IMR-90 (cell line): ENCODE measurements at regions not wholly inside any gene's neighbourhood (a gene's known extent, or its start where the extent isn't known, plus 50 kb on each side); places are given as distances from the start of the nearest gene placed in this dataset.

Experiments used
- ATAC-seq: fragments of 200-7000 bp; cut with Tn5 transposase; 2 replicates; pipeline ENCODE4 v1.9.1; 2020; ENCODE audit warnings: low read depth, mild to moderate bottlenecking, moderate library complexity
- BruUV-seq: library from RNA; stranded (reverse); fragments of 400-500 nt; replicated peaks from 2 replicates; lab custom pipeline; 2021; lab: Mats Ljungman, UMichigan
- CTCF ChIA-PET: fragments of 300-600 bp; formaldehyde crosslinking; extraction: SDS; loops from one replicate; lab custom pipeline; 2021; ENCODE audit warnings: antibody characterized with exemption; lab: Yijun Ruan, JAX
- POLR2A ChIA-PET: fragments of 300-600 bp; sonication (Branson Sonifier 250); formaldehyde crosslinking; loops from one replicate; lab custom pipeline; 2022; ENCODE audit warnings: antibody characterized with exemption; ENCODE audit not compliant: unreplicated experiment; lab: Charles Lee
- DNase-seq: peaks from one replicate; pipeline ENCODE4 v3.0.0; 2013
- H2AFZ ChIP-seq: replicated peaks from 2 replicates; pipeline ENCODE3; 2013; ENCODE audit warnings: low read length, mild to moderate bottlenecking; ENCODE audit not compliant: poor library complexity
- H2AK5ac ChIP-seq: 2 replicates; pipeline ENCODE4 v1.6.1; 2013; ENCODE audit warnings: low read depth, low read length, inconsistent platforms
- H2AK9ac ChIP-seq: replicated peaks from 2 replicates; pipeline ENCODE3; 2013; ENCODE audit warnings: mild to moderate bottlenecking, low read depth, low read length, moderate library complexity; ENCODE audit not compliant: poor library complexity
- H2BK120ac ChIP-seq: 2 replicates; pipeline ENCODE4 v1.6.1; 2013; ENCODE audit warnings: low read depth, low read length, inconsistent platforms
- H2BK15ac ChIP-seq: 3 replicates; pipeline ENCODE4 v1.6.1; 2013; ENCODE audit warnings: low read depth, low read length, inconsistent platforms
- H2BK20ac ChIP-seq: 2 replicates; pipeline ENCODE4 v1.6.1; 2013; ENCODE audit warnings: low read depth, mild to moderate bottlenecking, inconsistent platforms, low read length, moderate library complexity
- H2BK5ac ChIP-seq: 2 replicates; pipeline ENCODE4 v1.6.1; 2013; ENCODE audit warnings: mild to moderate bottlenecking, low read depth, low read length, inconsistent platforms; ENCODE audit not compliant: poor library complexity, severe bottlenecking
- H3K14ac ChIP-seq: replicated peaks from 2 replicates; pipeline ENCODE4 v1.6.1; 2013; ENCODE audit warnings: low read depth, low read length, inconsistent platforms
- H3K18ac ChIP-seq: 2 replicates; pipeline ENCODE4 v1.6.1; 2013; ENCODE audit warnings: low read depth, low read length, control low read depth
- H3K23ac ChIP-seq: 2 replicates; pipeline ENCODE4 v1.6.1; 2013; ENCODE audit warnings: low read depth, low read length, inconsistent platforms
- H3K27ac ChIP-seq: 2 replicates; pipeline ENCODE4 v1.5.1; 2013; ENCODE audit warnings: mild to moderate bottlenecking, control low read depth, low read length; ENCODE audit not compliant: insufficient read depth
- H3K27me3 ChIP-seq: 2 replicates; pipeline ENCODE4 v1.6.1; 2013; ENCODE audit warnings: low read length; ENCODE audit not compliant: control insufficient read depth, insufficient read depth
- H3K36me3 ChIP-seq: 2 replicates; pipeline ENCODE4 v1.6.1; 2013; ENCODE audit warnings: low read length, mixed read lengths; ENCODE audit not compliant: control insufficient read depth, insufficient read depth
- H3K4ac ChIP-seq: 2 replicates; pipeline ENCODE4 v1.6.1; 2013; ENCODE audit warnings: low read depth, low read length, inconsistent platforms
- H3K4me1 ChIP-seq: 2 replicates; pipeline ENCODE4 v1.6.1; 2013; ENCODE audit warnings: low read length, mixed read lengths; ENCODE audit not compliant: control insufficient read depth, insufficient read depth
- H3K4me2 ChIP-seq: 2 replicates; pipeline ENCODE4 v1.6.1; 2013; ENCODE audit warnings: low read depth, mild to moderate bottlenecking, control low read depth, low read length, moderate library complexity
- H3K4me3 ChIP-seq: 2 replicates; pipeline ENCODE4 v1.5.1; 2013; ENCODE audit warnings: low read depth, mild to moderate bottlenecking, control low read depth, low read length, moderate library complexity; ENCODE audit not compliant: insufficient read depth
- H3K56ac ChIP-seq: 2 replicates; pipeline ENCODE4 v1.6.1; 2013; ENCODE audit warnings: low read length, inconsistent platforms; ENCODE audit not compliant: insufficient read depth; ENCODE audit errors: extremely low read depth
- H3K79me1 ChIP-seq, 2 experiments: 2 replicates each; pipeline ENCODE4 v1.6.1; 2013; ENCODE audit warnings: low read length in 2 of 2, inconsistent platforms in 1 of 2, low read depth in 1 of 2
- H3K9ac ChIP-seq: 2 replicates; pipeline ENCODE4 v1.6.1; 2013; ENCODE audit warnings: low read depth, low read length, control low read depth
- H3K9me1 ChIP-seq: 2 replicates; pipeline ENCODE4 v1.6.1; 2013; ENCODE audit warnings: low read length, inconsistent platforms; ENCODE audit not compliant: insufficient read depth
- H3K9me3 ChIP-seq: 2 replicates; pipeline ENCODE4 v1.6.1; 2013; ENCODE audit warnings: low read length; ENCODE audit not compliant: control insufficient read depth, insufficient read depth
- H4K20me1 ChIP-seq: 2 replicates; pipeline ENCODE4 v1.6.1; 2013; ENCODE audit warnings: low read length, inconsistent platforms; ENCODE audit not compliant: insufficient read depth
- H4K5ac ChIP-seq: 2 replicates; pipeline ENCODE4 v1.6.1; 2013; ENCODE audit warnings: mild to moderate bottlenecking, low read depth, low read length, control low read depth
- H4K8ac ChIP-seq, 2 experiments: 2 replicates each; pipeline ENCODE4 v1.6.1; 2013; ENCODE audit warnings: low read depth in 2 of 2, low read length in 2 of 2, control low read depth in 1 of 2, inconsistent platforms in 1 of 2
- H4K91ac ChIP-seq: 2 replicates; pipeline ENCODE4 v1.6.1; 2013; ENCODE audit warnings: low read depth, low read length, inconsistent platforms; ENCODE audit not compliant: insufficient read depth
- CEBPB ChIP-seq: IDR thresholded peaks from 2 replicates; pipeline ENCODE4 v1.6.1; 2012; ENCODE audit warnings: low read depth, low read length, improper control_type of control experiment
- FOS ChIP-seq: fragments of 150-350 bp; IDR thresholded peaks from 2 replicates; pipeline ENCODE4 v1.6.1; 2016; ENCODE audit warnings: low read depth, low read length
- MAZ ChIP-seq: IDR thresholded peaks from 2 replicates; pipeline ENCODE4 v1.6.1; 2012; ENCODE audit warnings: low read depth, mild to moderate bottlenecking, low read length, improper control_type of control experiment, moderate library complexity, borderline replicate concordance
- RFX5 ChIP-seq: IDR thresholded peaks from 2 replicates; pipeline ENCODE4 v1.8.0; 2012; ENCODE audit warnings: low read depth, mild to moderate bottlenecking, low read length, moderate library complexity
- WGBS, 2 experiments: methylation state at CpG; one replicate each; pipeline versions ENCODE4 v1.1.5 to v1.1.7; 2013; ENCODE audit warnings: missing lambda C conversion rate in 2 of 2; ENCODE audit not compliant: insufficient read length in 1 of 2; ENCODE audit errors: extremely low coverage in 2 of 2; 5-methylcytosine and 5-hydroxymethylcytosine counted together
- dilution Hi-C: fragments of 300-500 bp; cut with HindIII; formaldehyde crosslinking; loops from one replicate; pipeline ENCODE4 v1.14.3; 2018; ENCODE audit warnings: low sequenced_read_pairs; ENCODE audit not compliant: unreplicated experiment
- in situ Hi-C: fragments of 300-500 bp; cut with MboI; formaldehyde crosslinking; loops from 3 replicates; pipeline ENCODE4 v1.14.3; 2019; ENCODE audit warnings: low sequenced_read_pairs, inconsistent platforms, mixed read lengths
- intact Hi-C: fragments of 100-400 bp; cut with micrococcal nuclease; formaldehyde crosslinking; loops from 2 replicates; pipeline ENCODE4 v1.10.0; 2022

- no peak overlapping the region for H2AFZ ChIP-seq
- no peak overlapping the region for H2BK5ac ChIP-seq
- no TSS peak for BruUV-seq
- no peak overlapping the region for H3K27ac ChIP-seq
- H3K79me1 ChIP-seq: no peaks in the 10 kb centered on the region
- no peak overlapping the region for H3K18ac ChIP-seq
- no peak overlapping the region for H2AK5ac ChIP-seq
- ChIA-PET POLR2A (no interaction called here), CTCF (no interaction called here)
- H3K27me3 ChIP-seq: no peaks in the 10 kb centered on the region
- WGBS, 2 experiments: 37% methylated on average over 3 of the region's 8 CpGs; no CpG with 5 or more reads in 1 of the 2 experiments
- H4K91ac ChIP-seq: no peak overlapping the region
- H3K9me1 ChIP-seq: no peaks in the 10 kb centered on the region
- H3K4ac ChIP-seq: no peak overlapping the region
- H2BK20ac ChIP-seq: no peak overlapping the region
- no peak overlapping the region for H3K4me2 ChIP-seq
- no peak for DNase-seq
- no peak overlapping the region for H4K5ac ChIP-seq
- H4K20me1 ChIP-seq: no peaks in the 10 kb centered on the region
- dilution Hi-C loops: no loop called here
- no peak overlapping the region for H2BK120ac ChIP-seq
- no peak overlapping the region for H3K9ac ChIP-seq
- intact Hi-C loops: no loop called here
- H3K23ac ChIP-seq: no peak overlapping the region
- no peak overlapping the region for H3K4me3 ChIP-seq
- no peak overlapping the region for H3K14ac ChIP-seq
- H3K9me3 ChIP-seq: peaks cover 13% of the 10 kb centered on the region
- in situ Hi-C loops: no loop called here
- H3K36me3 ChIP-seq: no peaks in the 10 kb centered on the region
- TF ChIP-seq FOS: no peak
- no peak for TF ChIP-seq CEBPB
- no peak for TF ChIP-seq RFX5
- TF ChIP-seq MAZ: no peak
- H2AK9ac ChIP-seq: no peak overlapping the region
- no peaks in the 10 kb centered on the region for H3K4me1 ChIP-seq
- ATAC-seq: no peak
- H4K8ac ChIP-seq: no peak overlapping the region
- no peak overlapping the region for H2BK15ac ChIP-seq
- H3K56ac ChIP-seq: no peak overlapping the region
These were observed 706.0 kb upstream of the RAB6C start for GRCh38 chr2:129273266-129274037.
